Dendritic cell treated with granulocyte-macrophage colony-stimulating factor and Interleukin-4, amounts not matched to agents 40 ng/mL and 50 ng/mL, for 4 days (primary cell): ENCODE measurements at regions not wholly inside any gene's neighbourhood (a gene's known extent, or its start where the extent isn't known, plus 50 kb on each side); places are given as distances from the start of the nearest gene placed in this dataset.

Source experiments
- H3K27ac Mint-ChIP-seq: one replicate; pipeline ENCODE4 v1.8.0; 2022; ENCODE audit warnings: mild to moderate bottlenecking, mixed read lengths
- H3K27me3 Mint-ChIP-seq: one replicate; pipeline ENCODE4 v1.8.0; 2022; ENCODE audit warnings: mild to moderate bottlenecking, mixed read lengths
- H3K36me3 Mint-ChIP-seq: one replicate; pipeline ENCODE4 v1.8.0; 2022; ENCODE audit warnings: low read depth, mixed read lengths
- H3K4me1 Mint-ChIP-seq: one replicate; pipeline ENCODE4 v1.8.0; 2022; ENCODE audit warnings: low read depth, mixed read lengths
- H3K4me3 Mint-ChIP-seq: one replicate; pipeline ENCODE4 v1.8.0; 2022; ENCODE audit warnings: mild to moderate bottlenecking, moderate library complexity, mixed read lengths
- H3K9me3 Mint-ChIP-seq: one replicate; pipeline ENCODE4 v1.8.0; 2022; ENCODE audit warnings: mixed read lengths
- intact Hi-C: fragments of 100-400 bp; cut with micrococcal nuclease; formaldehyde crosslinking; loops from one replicate; pipeline ENCODE4 v1.15.0; 2022

GRCh38 chr2:60259781-60260180 lies 293.7 kb downstream of the BCL11A start:
- H3K4me1 Mint-ChIP-seq: peaks cover 5% of the 10 kb centered on the region
- H3K27me3 Mint-ChIP-seq: no peaks in the 10 kb centered on the region
- intact Hi-C loops: no loop called here
- no peak overlapping the region for H3K4me3 Mint-ChIP-seq
- no peak overlapping the region for H3K27ac Mint-ChIP-seq
- peaks cover 3% of the 10 kb centered on the region for H3K9me3 Mint-ChIP-seq
- no peaks in the 10 kb centered on the region for H3K36me3 Mint-ChIP-seq

- no peak overlapping the region for H3K4me3 Mint-ChIP-seq
- no peak overlapping the region for H3K27ac Mint-ChIP-seq
- intact Hi-C loops: no loop called here
- H3K4me1 Mint-ChIP-seq: peaks cover 8% of the 10 kb centered on the region
- no peaks in the 10 kb centered on the region for H3K36me3 Mint-ChIP-seq
- H3K27me3 Mint-ChIP-seq: no peaks in the 10 kb centered on the region
- H3K9me3 Mint-ChIP-seq: no peaks in the 10 kb centered on the region
Measured at GRCh38 chr2:60252581-60253150, 300.8 kb downstream of the BCL11A start.

DNA sequence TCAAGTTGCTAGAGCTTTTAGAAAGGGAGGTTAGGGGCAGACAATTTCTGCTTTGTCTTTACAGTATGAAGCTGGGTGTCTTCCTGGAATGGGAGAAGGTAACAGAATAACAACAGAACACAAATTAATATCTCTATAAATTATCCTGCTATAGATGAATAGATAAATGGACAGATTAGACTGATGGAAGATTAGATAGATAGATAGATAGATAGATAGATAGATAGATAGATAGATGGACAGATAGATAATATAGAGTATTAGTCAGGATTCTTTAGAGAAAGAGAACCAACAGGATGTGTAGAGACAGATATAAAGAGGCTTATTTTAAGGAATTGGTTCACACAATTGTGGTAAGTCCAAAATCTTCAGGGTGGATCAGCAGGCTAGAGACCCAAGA lies 302.2 kb downstream of the BCL11A start:
- Mint-ChIP-seq H3K4me3 (no peak overlapping the region), H3K9me3 (no peaks in the 10 kb centered on the region), H3K4me1 (peaks cover 15% of the 10 kb centered on the region), H3K27ac (no peak overlapping the region), H3K27me3 (no peaks in the 10 kb centered on the region), H3K36me3 (no peaks in the 10 kb centered on the region)
- intact Hi-C loops: no loop called here

- Mint-ChIP-seq H3K36me3 (no peaks in the 10 kb centered on the region), H3K4me3 (no peak overlapping the region), H3K27me3 (no peaks in the 10 kb centered on the region), H3K27ac (no peak overlapping the region), H3K4me1 (peaks cover 15% of the 10 kb centered on the region), H3K9me3 (peaks cover 10% of the 10 kb centered on the region)
- intact Hi-C loops: no loop called here
Measured at GRCh38 chr2:60249879-60250278, 303.6 kb downstream of the BCL11A start.

GRCh38 chr2:60247471-60247870 lies 306.0 kb downstream of the BCL11A start:
- Mint-ChIP-seq H3K27ac (no peak overlapping the region), H3K4me3 (no peak overlapping the region), H3K27me3 (no peaks in the 10 kb centered on the region)

DNA sequence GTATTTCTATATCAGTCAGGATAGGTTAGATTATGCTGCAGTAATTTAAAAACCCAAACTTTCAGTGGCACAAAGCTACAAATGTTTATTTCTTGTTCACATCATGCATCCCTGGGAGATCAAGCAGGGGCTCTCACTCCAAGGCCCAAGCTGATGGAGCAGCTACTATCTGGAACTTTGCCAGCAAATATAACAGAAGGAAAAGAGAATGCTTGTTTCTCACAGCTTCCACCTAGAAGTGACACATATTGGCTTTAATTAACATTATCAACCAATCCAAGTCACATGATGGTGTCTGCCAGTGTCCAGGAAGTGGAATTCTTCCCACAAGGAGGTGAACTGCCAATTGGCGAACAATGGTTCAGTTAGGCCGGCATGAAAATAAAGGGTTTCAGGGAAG lies 306.9 kb downstream of the BCL11A start:
- peaks cover 15% of the 10 kb centered on the region for H3K4me1 Mint-ChIP-seq
- intact Hi-C loops: no loop called here
- peaks cover 25% of the 10 kb centered on the region for H3K9me3 Mint-ChIP-seq
- no peaks in the 10 kb centered on the region for H3K36me3 Mint-ChIP-seq
- no peak overlapping the region for H3K27ac Mint-ChIP-seq
- H3K27me3 Mint-ChIP-seq: no peaks in the 10 kb centered on the region
- H3K4me3 Mint-ChIP-seq: no peak overlapping the region

More at GRCh38 chr2:60247471-60247870, 306.0 kb downstream of the BCL11A start:
- Mint-ChIP-seq H3K36me3 (no peaks in the 10 kb centered on the region), H3K9me3 (peaks cover 19% of the 10 kb centered on the region), H3K4me1 (peaks cover 15% of the 10 kb centered on the region)
- intact Hi-C loops: no loop called here

GRCh38 chr2:60234274-60234986 lies 319.0 kb downstream of the BCL11A start:
- Mint-ChIP-seq H3K36me3 (no peaks in the 10 kb centered on the region), H3K9me3 (peaks cover 24% of the 10 kb centered on the region), H3K27ac (no peak overlapping the region), H3K4me1 (no peaks in the 10 kb centered on the region), H3K27me3 (no peaks in the 10 kb centered on the region), H3K4me3 (no peak overlapping the region)
- intact Hi-C loops: no loop called here

DNA sequence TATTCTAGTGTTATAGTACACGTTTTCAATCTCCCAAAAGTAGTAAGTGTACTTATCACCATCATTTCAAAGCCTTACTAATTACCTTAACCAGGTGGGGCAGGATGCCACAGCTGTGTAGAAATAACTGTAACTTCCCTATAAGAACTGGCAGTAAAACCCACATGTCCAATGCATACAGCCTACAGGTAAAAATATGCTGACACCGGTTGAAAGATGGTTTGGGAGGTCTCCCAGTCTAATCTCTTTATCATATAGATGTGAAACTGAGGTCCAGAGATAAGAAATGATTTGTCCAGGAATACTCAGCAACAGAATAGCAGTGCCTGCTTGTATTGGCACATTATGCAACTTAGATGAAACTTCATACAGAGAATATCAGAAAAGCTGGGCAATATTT lies 322.9 kb downstream of the BCL11A start:
- Mint-ChIP-seq H3K4me3 (no peak overlapping the region), H3K4me1 (no peaks in the 10 kb centered on the region), H3K27me3 (no peaks in the 10 kb centered on the region), H3K9me3 (peaks cover 24% of the 10 kb centered on the region), H3K27ac (no peak overlapping the region), H3K36me3 (no peaks in the 10 kb centered on the region)
- intact Hi-C loops: no loop called here

DNA sequence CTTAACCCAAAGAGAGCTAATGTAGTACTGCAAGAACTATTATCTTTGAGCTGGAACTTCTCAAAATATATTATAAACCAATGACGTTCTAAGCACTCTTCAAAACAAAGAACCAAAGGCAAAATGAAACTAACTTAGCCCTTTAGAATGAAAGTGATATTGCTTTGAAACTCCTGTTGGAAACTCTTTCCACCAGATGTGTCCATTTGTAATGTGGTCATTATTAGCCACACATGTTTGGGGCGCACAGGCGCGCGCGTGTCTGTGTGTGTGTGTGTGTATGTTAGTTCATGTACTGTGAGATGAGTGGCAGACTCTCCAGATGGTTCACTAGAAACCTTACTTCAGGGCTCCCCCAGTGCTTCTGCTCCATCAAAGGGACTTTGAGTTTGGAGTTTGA lies 323.4 kb downstream of the BCL11A start:
- Mint-ChIP-seq H3K36me3 (no peaks in the 10 kb centered on the region), H3K27ac (no peak overlapping the region), H3K9me3 (peaks cover 24% of the 10 kb centered on the region), H3K4me1 (no peaks in the 10 kb centered on the region), H3K27me3 (no peaks in the 10 kb centered on the region), H3K4me3 (no peak overlapping the region)
- intact Hi-C loops: no loop called here

DNA sequence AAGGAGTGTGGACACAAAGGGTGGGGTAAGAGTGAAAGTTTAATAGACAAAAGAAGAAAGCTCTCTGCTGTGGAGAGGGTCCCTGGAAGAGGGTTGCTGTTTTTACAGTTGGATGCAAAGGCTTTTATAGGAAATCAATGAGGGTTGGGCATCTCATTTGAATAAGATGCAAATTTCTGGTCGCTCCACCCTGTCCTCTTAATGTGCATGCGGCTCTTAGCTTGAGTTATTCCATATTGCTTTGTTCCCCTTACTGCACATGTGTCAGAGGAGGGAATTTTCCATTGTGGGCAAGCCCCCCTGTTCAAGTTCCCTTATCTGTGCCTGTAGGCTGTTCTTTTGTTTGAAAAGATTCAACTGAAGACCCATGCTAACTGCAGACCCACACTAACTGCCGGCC lies 326.5 kb downstream of the BCL11A start:
- H3K27ac Mint-ChIP-seq: no peak overlapping the region
- H3K4me3 Mint-ChIP-seq: no peak overlapping the region
- H3K4me1 Mint-ChIP-seq: no peaks in the 10 kb centered on the region
- H3K36me3 Mint-ChIP-seq: no peaks in the 10 kb centered on the region
- no peaks in the 10 kb centered on the region for H3K27me3 Mint-ChIP-seq
- intact Hi-C loops: no loop called here
- peaks cover 8% of the 10 kb centered on the region for H3K9me3 Mint-ChIP-seq

GRCh38 chr2:60226191-60226590 lies 327.3 kb downstream of the BCL11A start:
- H3K9me3 Mint-ChIP-seq: peaks cover under 1% of the 10 kb centered on the region
- H3K4me3 Mint-ChIP-seq: no peak overlapping the region
- H3K4me1 Mint-ChIP-seq: no peaks in the 10 kb centered on the region
- no peaks in the 10 kb centered on the region for H3K27me3 Mint-ChIP-seq
- H3K27ac Mint-ChIP-seq: no peak overlapping the region
- intact Hi-C loops: no loop called here
- H3K36me3 Mint-ChIP-seq: no peaks in the 10 kb centered on the region

- Mint-ChIP-seq H3K27ac (no peak overlapping the region), H3K36me3 (no peaks in the 10 kb centered on the region), H3K4me1 (no peaks in the 10 kb centered on the region), H3K27me3 (no peaks in the 10 kb centered on the region), H3K9me3 (no peaks in the 10 kb centered on the region), H3K4me3 (no peak overlapping the region)
- intact Hi-C loops: no loop called here
Measured at GRCh38 chr2:60223859-60224258, 329.6 kb downstream of the BCL11A start.

GRCh38 chr2:60221098-60221497 lies 332.4 kb downstream of the BCL11A start:
- intact Hi-C loops: no loop called here
- no peaks in the 10 kb centered on the region for H3K36me3 Mint-ChIP-seq

DNA sequence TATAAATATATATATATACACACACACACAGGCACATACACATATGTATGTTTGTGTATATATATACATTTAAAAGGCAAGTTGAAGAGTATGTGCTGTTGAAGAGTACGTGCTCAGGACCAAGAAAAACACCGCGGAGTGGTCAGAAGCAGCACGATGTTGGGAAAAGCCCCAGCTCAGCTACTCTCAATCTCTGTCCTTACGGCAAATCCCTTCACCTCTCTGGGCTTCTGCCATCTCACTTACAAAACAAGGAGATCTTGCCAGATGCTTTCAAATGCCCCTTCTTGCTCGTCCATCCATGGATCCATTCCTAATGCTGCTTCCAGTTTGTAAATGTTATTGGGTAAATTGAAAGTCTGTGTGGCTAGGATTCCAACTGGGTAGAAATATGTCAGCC lies 333.9 kb downstream of the BCL11A start:
- H3K36me3 Mint-ChIP-seq: no peaks in the 10 kb centered on the region
- no peaks in the 10 kb centered on the region for H3K9me3 Mint-ChIP-seq
- no peaks in the 10 kb centered on the region for H3K4me1 Mint-ChIP-seq
- intact Hi-C loops: no loop called here
- H3K27me3 Mint-ChIP-seq: no peaks in the 10 kb centered on the region
- no peak overlapping the region for H3K4me3 Mint-ChIP-seq
- H3K27ac Mint-ChIP-seq: no peak overlapping the region

More at GRCh38 chr2:60221098-60221497, 332.4 kb downstream of the BCL11A start:
- H3K4me3 Mint-ChIP-seq: no peak overlapping the region
- H3K27me3 Mint-ChIP-seq: no peaks in the 10 kb centered on the region
- H3K9me3 Mint-ChIP-seq: no peaks in the 10 kb centered on the region
- no peak overlapping the region for H3K27ac Mint-ChIP-seq
- no peaks in the 10 kb centered on the region for H3K4me1 Mint-ChIP-seq

- Mint-ChIP-seq H3K9me3 (no peaks in the 10 kb centered on the region), H3K4me3 (no peak overlapping the region), H3K27me3 (no peaks in the 10 kb centered on the region), H3K36me3 (no peaks in the 10 kb centered on the region), H3K4me1 (peaks cover 16% of the 10 kb centered on the region), H3K27ac (no peak overlapping the region)
- intact Hi-C loops: no loop called here
Measured at GRCh38 chr2:60216452-60216995, 336.9 kb downstream of the BCL11A start.
